ENCODE measurements at regions not wholly inside any gene's neighbourhood (a gene's known extent, or its start where the extent isn't known, plus 50 kb on each side); places are given as distances from the start of the nearest gene placed in this dataset.

DNA sequence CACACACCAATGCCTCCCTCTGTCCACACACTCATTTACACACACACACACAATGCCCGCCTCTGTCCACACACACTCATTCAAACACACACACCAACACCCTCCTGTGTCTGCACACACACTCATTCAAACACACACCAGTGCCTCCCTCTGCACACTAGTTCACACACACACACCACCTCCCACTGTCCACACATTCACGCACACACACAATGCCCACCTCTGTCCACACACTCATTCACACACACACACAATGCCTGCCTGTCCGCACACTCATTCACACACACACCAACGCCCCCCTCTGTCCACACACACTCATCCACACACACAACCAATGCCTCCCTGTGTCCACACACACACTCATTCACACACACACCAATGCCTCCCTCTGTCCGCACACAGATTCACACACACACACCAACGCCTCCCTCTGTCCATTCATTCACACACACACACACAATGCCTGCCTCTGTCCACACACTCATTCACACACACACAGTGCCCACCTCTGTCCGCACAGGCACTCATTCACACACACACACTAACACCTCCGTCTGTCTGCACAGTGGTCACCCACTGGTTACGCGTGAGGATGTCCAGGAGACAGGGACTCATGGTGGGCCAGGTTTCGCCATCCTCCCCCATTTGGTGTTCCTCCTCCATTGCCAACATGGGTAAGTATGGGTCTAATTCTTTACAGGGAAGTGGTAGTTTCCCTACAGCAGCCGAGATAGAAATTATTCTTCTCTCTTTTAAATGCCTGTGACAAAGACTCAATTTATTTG is 62.4 kb upstream of the THBS2 start:
- ATAC-seq (ENCODE audit: insufficient number of reproducible peaks, low FRiP score, low read depth) (no peak), DNase-seq (ENCODE audit: low spot score) (no peak)
- no peaks in the 10 kb centered on the region for H3K36me3 ChIP-seq
- H3K27ac ChIP-seq = no peak overlapping the region
- H3K4me1 ChIP-seq (ENCODE audit: control insufficient read depth in 1 of 2, low read depth in 2 of 2) = peaks cover 0 to 18% of the 10 kb centered on the region in 2 donors
- H3K27me3 ChIP-seq (replicated peaks; ENCODE audit: insufficient read depth) = no peaks in the 10 kb centered on the region
- TF ChIP-seq, protein P1, sequence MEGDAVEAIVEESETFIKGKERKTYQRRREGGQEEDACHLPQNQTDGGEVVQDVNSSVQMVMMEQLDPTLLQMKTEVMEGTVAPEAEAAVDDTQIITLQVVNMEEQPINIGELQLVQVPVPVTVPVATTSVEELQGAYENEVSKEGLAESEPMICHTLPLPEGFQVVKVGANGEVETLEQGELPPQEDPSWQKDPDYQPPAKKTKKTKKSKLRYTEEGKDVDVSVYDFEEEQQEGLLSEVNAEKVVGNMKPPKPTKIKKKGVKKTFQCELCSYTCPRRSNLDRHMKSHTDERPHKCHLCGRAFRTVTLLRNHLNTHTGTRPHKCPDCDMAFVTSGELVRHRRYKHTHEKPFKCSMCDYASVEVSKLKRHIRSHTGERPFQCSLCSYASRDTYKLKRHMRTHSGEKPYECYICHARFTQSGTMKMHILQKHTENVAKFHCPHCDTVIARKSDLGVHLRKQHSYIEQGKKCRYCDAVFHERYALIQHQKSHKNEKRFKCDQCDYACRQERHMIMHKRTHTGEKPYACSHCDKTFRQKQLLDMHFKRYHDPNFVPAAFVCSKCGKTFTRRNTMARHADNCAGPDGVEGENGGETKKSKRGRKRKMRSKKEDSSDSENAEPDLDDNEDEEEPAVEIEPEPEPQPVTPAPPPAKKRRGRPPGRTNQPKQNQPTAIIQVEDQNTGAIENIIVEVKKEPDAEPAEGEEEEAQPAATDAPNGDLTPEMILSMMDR (IDR thresholded peaks at IDR 0.05) = no peak
- H3K4me3 ChIP-seq = no peak overlapping the region
- H3K9me3 ChIP-seq = no peaks in the 10 kb centered on the region

DNA sequence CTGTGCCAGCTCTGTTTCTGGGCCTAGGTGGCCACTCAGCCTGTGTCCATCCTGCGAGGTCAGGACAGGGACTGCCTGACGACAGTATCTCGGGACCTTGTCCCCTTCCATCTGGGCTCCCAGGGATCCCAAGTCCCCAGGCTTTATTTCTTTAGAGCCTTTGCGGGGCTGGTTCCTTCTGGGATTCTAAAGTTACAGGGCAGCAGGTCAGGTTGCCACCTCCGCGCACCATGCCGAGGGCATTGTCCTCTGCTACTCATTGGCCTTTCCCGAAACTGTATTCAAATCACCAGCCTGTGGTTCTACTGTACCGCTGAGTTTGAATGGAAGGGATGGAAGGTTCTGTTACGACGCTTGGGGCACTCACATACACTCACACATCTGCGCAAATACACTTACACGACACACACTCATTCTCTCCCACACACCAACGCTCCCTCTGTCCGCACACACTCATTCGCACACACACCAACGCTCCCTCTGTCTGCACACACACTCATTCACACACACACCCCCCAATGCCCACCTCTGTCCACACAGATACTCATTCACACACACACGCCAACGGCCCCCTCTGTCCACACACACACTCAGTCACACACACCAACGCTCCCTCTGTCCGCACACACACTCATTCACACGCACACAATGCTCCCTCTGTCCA is 59.8 kb upstream of the THBS2 start:
- ATAC-seq (ENCODE audit: insufficient number of reproducible peaks, low FRiP score, low read depth) (no peak), DNase-seq (ENCODE audit: low spot score) (no peak)
- Histone ChIP-seq H3K27ac (no peak overlapping the region), H3K36me3 (no peaks in the 10 kb centered on the region), H3K4me1 (ENCODE audit: control insufficient read depth in 1 of 2, low read depth in 2 of 2) (no peaks in the 10 kb centered on the region), H3K27me3 (replicated peaks; ENCODE audit: insufficient read depth) (no peaks in the 10 kb centered on the region), H3K4me3 (no peak overlapping the region), H3K9me3 (no peaks in the 10 kb centered on the region)
- TF ChIP-seq, protein P1 (IDR thresholded peaks at IDR 0.05) = no peak

DNA sequence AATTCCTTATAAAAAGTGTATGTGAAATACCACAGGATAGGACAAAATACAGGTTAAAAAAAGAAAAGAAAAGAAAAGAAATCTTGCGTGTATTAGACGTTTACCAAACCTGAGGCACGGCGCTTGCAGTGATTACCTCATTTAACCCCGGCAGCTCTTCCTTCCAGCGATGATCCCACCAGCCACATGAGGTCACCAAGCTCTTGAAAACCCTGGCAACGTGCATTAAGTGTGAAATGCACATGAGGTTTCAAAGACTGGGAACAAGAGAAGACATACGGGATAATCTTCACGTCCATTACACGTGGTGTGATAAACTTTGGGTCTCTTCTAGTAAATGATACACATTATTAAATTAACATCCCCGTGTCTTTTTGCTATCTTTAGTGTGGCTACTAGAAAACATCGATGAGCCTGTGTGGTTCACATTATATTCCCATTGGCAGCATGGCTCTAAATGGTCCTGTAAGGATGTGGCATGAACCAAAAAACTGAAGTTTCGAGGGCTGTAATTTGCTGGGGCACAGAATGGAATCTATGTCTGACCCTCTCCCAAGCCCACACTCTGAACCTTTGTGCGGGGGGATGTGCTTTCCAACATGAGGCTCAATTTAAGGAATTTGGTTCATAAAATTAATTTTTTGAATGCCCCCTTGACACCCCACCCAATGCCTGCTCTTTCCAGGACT is 59.2 kb upstream of the THBS2 start:
- Histone ChIP-seq H3K9me3 (no peaks in the 10 kb centered on the region), H3K36me3 (no peaks in the 10 kb centered on the region), H3K4me1 (ENCODE audit: control insufficient read depth in 1 of 2, low read depth in 2 of 2) (no peaks in the 10 kb centered on the region), H3K27me3 (replicated peaks; ENCODE audit: insufficient read depth) (no peaks in the 10 kb centered on the region), H3K4me3 (no peak overlapping the region), H3K27ac (no peak overlapping the region)
- ATAC-seq (ENCODE audit: insufficient number of reproducible peaks, low FRiP score, low read depth) = no peak
- TF ChIP-seq, protein P1 (IDR thresholded peaks at IDR 0.05) = no peak
- no peak for DNase-seq (ENCODE audit: low spot score)

DNA sequence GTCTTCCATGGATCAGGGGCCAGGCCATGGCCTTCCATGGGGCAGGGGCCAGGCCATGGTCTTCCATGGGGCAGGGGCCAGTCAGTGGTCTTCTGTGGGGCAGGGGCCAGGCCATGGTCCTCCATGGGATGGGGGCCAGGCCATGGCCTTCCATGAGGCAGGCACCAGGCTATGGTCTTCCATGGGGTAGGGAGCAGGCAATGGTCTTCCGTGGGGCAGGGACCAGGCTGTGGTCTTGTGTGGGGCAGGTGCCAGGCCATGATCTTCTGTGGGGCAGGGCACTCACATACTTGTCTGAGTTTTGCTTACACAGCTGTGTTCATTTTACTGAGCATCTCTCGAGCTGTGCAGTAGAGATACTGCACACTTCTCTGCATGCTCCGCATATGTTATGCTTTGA is 57.3 kb upstream of the THBS2 start:
- no peak for DNase-seq (ENCODE audit: low spot score)
- H3K27me3 ChIP-seq (replicated peaks; ENCODE audit: insufficient read depth) = no peaks in the 10 kb centered on the region
- H3K36me3 ChIP-seq = no peaks in the 10 kb centered on the region
- ATAC-seq (ENCODE audit: insufficient number of reproducible peaks, low FRiP score, low read depth) = no peak
- H3K4me3 ChIP-seq = no peak overlapping the region
- H3K9me3 ChIP-seq = no peaks in the 10 kb centered on the region
- TF ChIP-seq, protein P1 (IDR thresholded peaks at IDR 0.05) = no peak
- no peak overlapping the region for H3K27ac ChIP-seq
- H3K4me1 ChIP-seq (ENCODE audit: control insufficient read depth in 1 of 2, low read depth in 2 of 2) = no peaks in the 10 kb centered on the region

Data from thoracic aorta (tissue), 2 donors.